GM23338 (cell line): ENCODE measurements at regions not wholly inside any gene's neighbourhood (a gene's known extent, or its start where the extent isn't known, plus 50 kb on each side); places are given as distances from the start of the nearest gene placed in this dataset.

Experiments used
- ATAC-seq: fragments of 200-7000 bp; cut with Tn5 transposase; 3 replicates; pipeline ENCODE4 v1.9.1; 2020
- DNase-seq: peaks from one replicate; pipeline ENCODE4 v3.0.0-alpha.2; 2015; ENCODE audit warnings: low spot score
- H2AFZ ChIP-seq: fragments of 200-600 bp; sonication (generic); 2 replicates; pipeline ENCODE4 v1.8.0; 2016; ENCODE audit warnings: antibody characterized with exemption, mild to moderate bottlenecking, moderate library complexity
- H3F3A ChIP-seq: fragments of 200-600 bp; sonication (generic); replicated peaks from 2 replicates; pipeline ENCODE4 v1.8.0; 2017; ENCODE audit warnings: antibody characterized with exemption, mixed run types, low read depth
- H3K27ac ChIP-seq: fragments of 200-600 bp; sonication (generic); 2 replicates; pipeline ENCODE4 v1.6.1; 2016; ENCODE audit warnings: low read depth
- H3K27me3 ChIP-seq: fragments of 200-600 bp; sonication (generic); 2 replicates; pipeline ENCODE4 v1.8.0; 2016; ENCODE audit warnings: mild to moderate bottlenecking, mixed run types, moderate library complexity; ENCODE audit not compliant: insufficient read depth
- H3K36me3 ChIP-seq: fragments of 200-600 bp; sonication (generic); 2 replicates; pipeline ENCODE4 v1.8.0; 2016; ENCODE audit warnings: mild to moderate bottlenecking; ENCODE audit not compliant: insufficient read depth
- H3K4me1 ChIP-seq: fragments of 200-600 bp; sonication (generic); 2 replicates; pipeline ENCODE4 v1.8.0; 2016; ENCODE audit warnings: mild to moderate bottlenecking, moderate library complexity; ENCODE audit not compliant: insufficient read depth
- H3K4me2 ChIP-seq: fragments of 200-600 bp; sonication (generic); 2 replicates; pipeline ENCODE4 v1.7.1; 2017; ENCODE audit warnings: mixed run types
- H3K4me3 ChIP-seq: fragments of 200-600 bp; sonication (generic); 2 replicates; pipeline ENCODE4 v1.6.1; 2016; ENCODE audit warnings: mixed run types
- H3K79me2 ChIP-seq: fragments of 200-600 bp; sonication (generic); replicated peaks from 2 replicates; pipeline ENCODE4 v1.8.0; 2017; ENCODE audit warnings: mild to moderate bottlenecking; ENCODE audit not compliant: insufficient read depth
- H3K9me2 ChIP-seq: fragments of 200-600 bp; sonication (generic); 2 replicates; pipeline ENCODE4 v1.8.0; 2017; ENCODE audit not compliant: insufficient read depth
- H4K20me1 ChIP-seq: fragments of 200-600 bp; sonication (generic); replicated peaks from 2 replicates; pipeline ENCODE4 v1.8.0; 2017; ENCODE audit warnings: mild to moderate bottlenecking; ENCODE audit not compliant: insufficient read depth
- H3K27ac Mint-ChIP-seq: 2 replicates; pipeline ENCODE4 v1.8.0; 2020; ENCODE audit warnings: inconsistent platforms, mild to moderate bottlenecking, moderate library complexity, mixed read lengths
- H3K27me3 Mint-ChIP-seq: 3 replicates; pipeline ENCODE4 v1.8.0; 2022; ENCODE audit warnings: low read depth, mild to moderate bottlenecking, moderate library complexity, mixed read lengths, inconsistent platforms; ENCODE audit not compliant: insufficient read depth, poor library complexity
- H3K36me3 Mint-ChIP-seq: 3 replicates; pipeline ENCODE4 v1.8.0; 2021; ENCODE audit warnings: low read depth, mild to moderate bottlenecking, inconsistent platforms, moderate library complexity, mixed read lengths
- H3K4me1 Mint-ChIP-seq: 3 replicates; pipeline ENCODE4 v1.8.0; 2020; ENCODE audit warnings: mild to moderate bottlenecking, inconsistent platforms, mixed read lengths
- H3K4me3 Mint-ChIP-seq: 3 replicates; pipeline ENCODE4 v1.8.0; 2021; ENCODE audit warnings: moderate library complexity, mild to moderate bottlenecking, inconsistent platforms, mixed read lengths
- H3K9me3 Mint-ChIP-seq: 3 replicates; pipeline ENCODE4 v1.8.0; 2020; ENCODE audit warnings: moderate library complexity, mild to moderate bottlenecking, inconsistent platforms, mixed read lengths
- CREB1 ChIP-seq: fragments of 250-450 bp; sonication (Bioruptor Pico); IDR thresholded peaks from 2 replicates; pipeline ENCODE4 v1.5.0; 2020; ENCODE audit warnings: low read depth, mild to moderate bottlenecking, moderate library complexity
- ETS1 ChIP-seq: IDR thresholded peaks from 2 replicates; pipeline ENCODE4 v1.6.1; 2016; ENCODE audit warnings: antibody characterized with exemption
- EZH2 ChIP-seq: fragments of 200-600 bp; sonication (generic); IDR thresholded peaks from one replicate; pipeline ENCODE4 v1.8.0; 2017; ENCODE audit warnings: antibody characterized with exemption, mild to moderate bottlenecking, low read depth; ENCODE audit not compliant: unreplicated experiment
- JUNB ChIP-seq: IDR thresholded peaks from one replicate; pipeline ENCODE4 v1.6.1; 2016; ENCODE audit warnings: antibody characterized with exemption; ENCODE audit not compliant: unreplicated experiment
- NANOG ChIP-seq: IDR thresholded peaks from 2 replicates; pipeline ENCODE4 v1.6.1; 2016; ENCODE audit warnings: antibody characterized with exemption, borderline replicate concordance
- POLR2AphosphoS5 ChIP-seq: IDR thresholded peaks from 2 replicates; pipeline ENCODE4 v1.6.1; 2016; ENCODE audit warnings: antibody characterized with exemption, low read depth
- STAT1 ChIP-seq: IDR thresholded peaks from one replicate; pipeline ENCODE4 v1.6.1; 2016; ENCODE audit warnings: antibody characterized with exemption; ENCODE audit not compliant: unreplicated experiment
- ZNF114 ChIP-seq: fragments of 250-450 bp; sonication (Bioruptor Pico); IDR thresholded peaks from 2 replicates; pipeline ENCODE4 v1.5.0; 2020; ENCODE audit warnings: mild to moderate bottlenecking, moderate library complexity
- ZNF331 ChIP-seq: fragments of 250-450 bp; sonication (Bioruptor Pico); IDR thresholded peaks from 2 replicates; pipeline ENCODE4 v1.5.0; 2020; ENCODE audit warnings: low read depth, mild to moderate bottlenecking, moderate library complexity
- TF ChIP-seq, protein P1 (sequence below): IDR thresholded peaks from one replicate; pipeline ENCODE4 v1.6.1; 2018; ENCODE audit warnings: antibody characterized with exemption; ENCODE audit not compliant: unreplicated experiment
- TF ChIP-seq, protein P2 (sequence below): fragments of 250-450 bp; sonication (Bioruptor Pico); IDR thresholded peaks from 2 replicates; pipeline ENCODE4 v1.5.0; 2020; ENCODE audit warnings: mild to moderate bottlenecking, moderate library complexity
- TF ChIP-seq, protein P3 (sequence below), 2 experiments: fragments of 200-600 bp in 1 of 2; sonication (generic) in 1 of 2; conservative IDR thresholded peaks; 2 replicates each; pipeline versions ENCODE4 v1.5.1 to v1.6.1; 2016 to 2017; ENCODE audit warnings: antibody characterized with exemption in 2 of 2, low read depth in 2 of 2, mild to moderate bottlenecking in 2 of 2, moderate library complexity in 1 of 2

GRCh38 chr6:141956046-141956761, 176.5 kb upstream of the GJE1 start:
- Mint-ChIP-seq H3K27ac (no peak overlapping the region), H3K4me1 (peaks cover 18% of the 10 kb centered on the region)
- no peak for ATAC-seq

More at GRCh38 chr6:141956046-141956761, 176.5 kb upstream of the GJE1 start:
- H3K4me1 ChIP-seq: peaks cover 17% of the 10 kb centered on the region
- H3F3A ChIP-seq: no peaks in the 10 kb centered on the region
- no peak overlapping the region for H3K4me3 ChIP-seq
- TF ChIP-seq EZH2 (no peak), STAT1 (no peak), POLR2AphosphoS5 (no peak), NANOG (no peak), ZNF331 (CRISPR knock-in tag) (no peak), CREB1 (CRISPR knock-in tag) (no peak), JUNB (no peak), ETS1 (no peak), ZNF114 (CRISPR knock-in tag) (no peak)
- TF ChIP-seq, protein P1, sequence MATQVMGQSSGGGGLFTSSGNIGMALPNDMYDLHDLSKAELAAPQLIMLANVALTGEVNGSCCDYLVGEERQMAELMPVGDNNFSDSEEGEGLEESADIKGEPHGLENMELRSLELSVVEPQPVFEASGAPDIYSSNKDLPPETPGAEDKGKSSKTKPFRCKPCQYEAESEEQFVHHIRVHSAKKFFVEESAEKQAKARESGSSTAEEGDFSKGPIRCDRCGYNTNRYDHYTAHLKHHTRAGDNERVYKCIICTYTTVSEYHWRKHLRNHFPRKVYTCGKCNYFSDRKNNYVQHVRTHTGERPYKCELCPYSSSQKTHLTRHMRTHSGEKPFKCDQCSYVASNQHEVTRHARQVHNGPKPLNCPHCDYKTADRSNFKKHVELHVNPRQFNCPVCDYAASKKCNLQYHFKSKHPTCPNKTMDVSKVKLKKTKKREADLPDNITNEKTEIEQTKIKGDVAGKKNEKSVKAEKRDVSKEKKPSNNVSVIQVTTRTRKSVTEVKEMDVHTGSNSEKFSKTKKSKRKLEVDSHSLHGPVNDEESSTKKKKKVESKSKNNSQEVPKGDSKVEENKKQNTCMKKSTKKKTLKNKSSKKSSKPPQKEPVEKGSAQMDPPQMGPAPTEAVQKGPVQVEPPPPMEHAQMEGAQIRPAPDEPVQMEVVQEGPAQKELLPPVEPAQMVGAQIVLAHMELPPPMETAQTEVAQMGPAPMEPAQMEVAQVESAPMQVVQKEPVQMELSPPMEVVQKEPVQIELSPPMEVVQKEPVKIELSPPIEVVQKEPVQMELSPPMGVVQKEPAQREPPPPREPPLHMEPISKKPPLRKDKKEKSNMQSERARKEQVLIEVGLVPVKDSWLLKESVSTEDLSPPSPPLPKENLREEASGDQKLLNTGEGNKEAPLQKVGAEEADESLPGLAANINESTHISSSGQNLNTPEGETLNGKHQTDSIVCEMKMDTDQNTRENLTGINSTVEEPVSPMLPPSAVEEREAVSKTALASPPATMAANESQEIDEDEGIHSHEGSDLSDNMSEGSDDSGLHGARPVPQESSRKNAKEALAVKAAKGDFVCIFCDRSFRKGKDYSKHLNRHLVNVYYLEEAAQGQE: no peak
- TF ChIP-seq, protein P2, sequence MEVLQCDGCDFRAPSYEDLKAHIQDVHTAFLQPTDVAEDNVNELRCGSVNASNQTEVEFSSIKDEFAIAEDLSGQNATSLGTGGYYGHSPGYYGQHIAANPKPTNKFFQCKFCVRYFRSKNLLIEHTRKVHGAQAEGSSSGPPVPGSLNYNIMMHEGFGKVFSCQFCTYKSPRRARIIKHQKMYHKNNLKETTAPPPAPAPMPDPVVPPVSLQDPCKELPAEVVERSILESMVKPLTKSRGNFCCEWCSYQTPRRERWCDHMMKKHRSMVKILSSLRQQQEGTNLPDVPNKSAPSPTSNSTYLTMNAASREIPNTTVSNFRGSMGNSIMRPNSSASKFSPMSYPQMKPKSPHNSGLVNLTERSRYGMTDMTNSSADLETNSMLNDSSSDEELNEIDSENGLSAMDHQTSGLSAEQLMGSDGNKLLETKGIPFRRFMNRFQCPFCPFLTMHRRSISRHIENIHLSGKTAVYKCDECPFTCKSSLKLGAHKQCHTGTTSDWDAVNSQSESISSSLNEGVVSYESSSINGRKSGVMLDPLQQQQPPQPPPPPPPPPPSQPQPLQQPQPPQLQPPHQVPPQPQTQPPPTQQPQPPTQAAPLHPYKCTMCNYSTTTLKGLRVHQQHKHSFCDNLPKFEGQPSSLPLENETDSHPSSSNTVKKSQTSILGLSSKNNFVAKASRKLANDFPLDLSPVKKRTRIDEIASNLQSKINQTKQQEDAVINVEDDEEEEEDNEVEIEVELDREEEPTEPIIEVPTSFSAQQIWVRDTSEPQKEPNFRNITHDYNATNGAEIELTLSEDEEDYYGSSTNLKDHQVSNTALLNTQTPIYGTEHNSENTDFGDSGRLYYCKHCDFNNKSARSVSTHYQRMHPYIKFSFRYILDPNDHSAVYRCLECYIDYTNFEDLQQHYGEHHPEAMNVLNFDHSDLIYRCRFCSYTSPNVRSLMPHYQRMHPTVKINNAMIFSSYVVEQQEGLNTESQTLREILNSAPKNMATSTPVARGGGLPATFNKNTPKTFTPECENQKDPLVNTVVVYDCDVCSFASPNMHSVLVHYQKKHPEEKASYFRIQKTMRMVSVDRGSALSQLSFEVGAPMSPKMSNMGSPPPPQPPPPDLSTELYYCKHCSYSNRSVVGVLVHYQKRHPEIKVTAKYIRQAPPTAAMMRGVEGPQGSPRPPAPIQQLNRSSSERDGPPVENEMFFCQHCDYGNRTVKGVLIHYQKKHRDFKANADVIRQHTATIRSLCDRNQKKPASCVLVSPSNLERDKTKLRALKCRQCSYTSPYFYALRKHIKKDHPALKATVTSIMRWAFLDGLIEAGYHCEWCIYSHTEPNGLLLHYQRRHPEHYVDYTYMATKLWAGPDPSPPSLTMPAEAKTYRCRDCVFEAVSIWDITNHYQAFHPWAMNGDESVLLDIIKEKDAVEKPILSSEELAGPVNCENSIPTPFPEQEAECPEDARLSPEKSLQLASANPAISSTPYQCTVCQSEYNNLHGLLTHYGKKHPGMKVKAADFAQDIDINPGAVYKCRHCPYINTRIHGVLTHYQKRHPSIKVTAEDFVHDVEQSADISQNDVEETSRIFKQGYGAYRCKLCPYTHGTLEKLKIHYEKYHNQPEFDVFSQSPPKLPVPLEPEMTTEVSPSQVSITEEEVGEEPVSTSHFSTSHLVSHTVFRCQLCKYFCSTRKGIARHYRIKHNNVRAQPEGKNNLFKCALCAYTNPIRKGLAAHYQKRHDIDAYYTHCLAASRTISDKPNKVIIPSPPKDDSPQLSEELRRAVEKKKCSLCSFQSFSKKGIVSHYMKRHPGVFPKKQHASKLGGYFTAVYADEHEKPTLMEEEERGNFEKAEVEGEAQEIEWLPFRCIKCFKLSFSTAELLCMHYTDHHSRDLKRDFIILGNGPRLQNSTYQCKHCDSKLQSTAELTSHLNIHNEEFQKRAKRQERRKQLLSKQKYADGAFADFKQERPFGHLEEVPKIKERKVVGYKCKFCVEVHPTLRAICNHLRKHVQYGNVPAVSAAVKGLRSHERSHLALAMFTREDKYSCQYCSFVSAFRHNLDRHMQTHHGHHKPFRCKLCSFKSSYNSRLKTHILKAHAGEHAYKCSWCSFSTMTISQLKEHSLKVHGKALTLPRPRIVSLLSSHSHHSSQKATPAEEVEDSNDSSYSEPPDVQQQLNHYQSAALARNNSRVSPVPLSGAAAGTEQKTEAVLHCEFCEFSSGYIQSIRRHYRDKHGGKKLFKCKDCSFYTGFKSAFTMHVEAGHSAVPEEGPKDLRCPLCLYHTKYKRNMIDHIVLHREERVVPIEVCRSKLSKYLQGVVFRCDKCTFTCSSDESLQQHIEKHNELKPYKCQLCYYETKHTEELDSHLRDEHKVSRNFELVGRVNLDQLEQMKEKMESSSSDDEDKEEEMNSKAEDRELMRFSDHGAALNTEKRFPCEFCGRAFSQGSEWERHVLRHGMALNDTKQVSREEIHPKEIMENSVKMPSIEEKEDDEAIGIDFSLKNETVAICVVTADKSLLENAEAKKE (CRISPR knock-in tag): no peak
- TF ChIP-seq, protein P3, sequence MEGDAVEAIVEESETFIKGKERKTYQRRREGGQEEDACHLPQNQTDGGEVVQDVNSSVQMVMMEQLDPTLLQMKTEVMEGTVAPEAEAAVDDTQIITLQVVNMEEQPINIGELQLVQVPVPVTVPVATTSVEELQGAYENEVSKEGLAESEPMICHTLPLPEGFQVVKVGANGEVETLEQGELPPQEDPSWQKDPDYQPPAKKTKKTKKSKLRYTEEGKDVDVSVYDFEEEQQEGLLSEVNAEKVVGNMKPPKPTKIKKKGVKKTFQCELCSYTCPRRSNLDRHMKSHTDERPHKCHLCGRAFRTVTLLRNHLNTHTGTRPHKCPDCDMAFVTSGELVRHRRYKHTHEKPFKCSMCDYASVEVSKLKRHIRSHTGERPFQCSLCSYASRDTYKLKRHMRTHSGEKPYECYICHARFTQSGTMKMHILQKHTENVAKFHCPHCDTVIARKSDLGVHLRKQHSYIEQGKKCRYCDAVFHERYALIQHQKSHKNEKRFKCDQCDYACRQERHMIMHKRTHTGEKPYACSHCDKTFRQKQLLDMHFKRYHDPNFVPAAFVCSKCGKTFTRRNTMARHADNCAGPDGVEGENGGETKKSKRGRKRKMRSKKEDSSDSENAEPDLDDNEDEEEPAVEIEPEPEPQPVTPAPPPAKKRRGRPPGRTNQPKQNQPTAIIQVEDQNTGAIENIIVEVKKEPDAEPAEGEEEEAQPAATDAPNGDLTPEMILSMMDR (conservative IDR thresholded peaks at IDR 0.05; ENCODE audit: low read depth in 2 of 2): no peak
- no peak overlapping the region for H3K4me2 ChIP-seq
- H3K36me3 ChIP-seq: peaks cover 5% of the 10 kb centered on the region
- Mint-ChIP-seq H3K9me3 (peaks cover 47% of the 10 kb centered on the region), H3K27me3 (no peaks in the 10 kb centered on the region), H3K36me3 (peaks cover 39% of the 10 kb centered on the region), H3K4me3 (no peak overlapping the region)
- peaks cover 22% of the 10 kb centered on the region for H3K9me2 ChIP-seq
- no peaks in the 10 kb centered on the region for H3K79me2 ChIP-seq
- no peak for DNase-seq
- H3K27ac ChIP-seq: no peak overlapping the region
- no peak overlapping the region for H2AFZ ChIP-seq
- H4K20me1 ChIP-seq: no peaks in the 10 kb centered on the region
- H3K27me3 ChIP-seq: no peaks in the 10 kb centered on the region
